GM23248 (cell line): ENCODE measurements at regions not wholly inside any gene's neighbourhood (a gene's known extent, or its start where the extent isn't known, plus 50 kb on each side); places are given as distances from the start of the nearest gene placed in this dataset.

ENCODE experiments used
- EZH2 ChIP-seq: fragments of 200-600 bp; sonication (generic); IDR thresholded peaks from 2 replicates; pipeline ENCODE4 v1.6.1; 2018; ENCODE audit warnings: antibody characterized with exemption, mild to moderate bottlenecking; ENCODE audit not compliant: insufficient read depth, poor library complexity, severe bottlenecking
- EZH2phosphoT487 ChIP-seq: fragments of 200-600 bp; sonication (generic); IDR thresholded peaks from 2 replicates; pipeline ENCODE4 v1.6.1; 2018; ENCODE audit warnings: antibody characterized with exemption, moderate library complexity, mild to moderate bottlenecking, low read depth; ENCODE audit not compliant: insufficient read depth

DNA sequence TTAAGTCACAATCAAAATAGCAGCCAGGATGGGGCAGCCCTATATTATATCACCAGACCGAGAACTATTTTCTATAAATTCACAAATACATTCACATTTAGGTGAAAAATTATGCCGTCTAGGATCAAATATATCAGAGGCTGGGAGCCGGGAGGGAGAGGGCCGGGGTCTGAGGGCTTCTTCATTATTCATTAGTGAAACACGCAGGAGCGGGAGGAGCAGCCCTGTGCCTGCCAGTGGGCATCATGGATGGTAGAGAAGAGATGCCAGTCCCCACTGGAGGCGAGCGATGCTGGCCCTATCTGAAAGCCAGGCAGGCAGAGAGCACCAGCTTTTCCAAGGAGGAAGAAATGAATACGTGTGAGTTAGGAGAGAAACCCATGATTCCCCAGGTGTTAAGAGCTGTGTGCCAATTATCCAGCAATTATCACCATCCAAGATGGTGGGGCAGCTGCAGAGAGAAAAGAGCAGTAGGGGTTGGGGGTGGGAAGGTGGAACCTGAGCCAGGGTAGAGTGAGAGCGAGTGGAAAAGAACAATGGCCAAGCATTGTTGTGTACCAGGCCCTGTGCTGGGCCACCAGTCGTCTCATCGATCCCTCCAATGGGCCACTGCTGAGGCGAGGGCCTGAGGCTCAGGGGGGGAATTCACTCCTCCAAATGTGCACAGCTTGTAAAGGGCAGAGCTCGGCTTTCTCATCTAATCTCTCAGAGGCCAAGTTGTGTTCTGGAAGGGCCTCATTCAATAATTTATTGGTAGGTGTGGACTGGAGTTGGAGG lies 261.3 kb upstream of the TLE3 start:
- TF ChIP-seq EZH2, result no peak
- no peak for TF ChIP-seq EZH2phosphoT487
